Liver (tissue), 8 donors: ENCODE measurements at regions not wholly inside any gene's neighbourhood (a gene's known extent, or its start where the extent isn't known, plus 50 kb on each side); places are given as distances from the start of the nearest gene placed in this dataset.
A peak's percentile ranks its signal among the peaks of the same experiment; 100 is the strongest.

Experiments used
- DNase-seq: peaks from one replicate; pipeline ENCODE4 v3.0.0-alpha.2; 2017; ENCODE audit warnings: low spot score
- H3K27ac ChIP-seq, 2 donors: one replicate each; pipeline ENCODE4 v1.7.0; 2013; ENCODE audit warnings: inconsistent platforms in 2 of 2, low read length in 2 of 2, control low read depth in 1 of 2, low read depth in 1 of 2, mild to moderate bottlenecking in 1 of 2
- H3K27me3 ChIP-seq, 4 donors: one replicate each; pipeline versions ENCODE4 v1.6.1 to v1.7.0; 2013; ENCODE audit warnings: low read length in 3 of 4, inconsistent platforms in 1 of 4, mild to moderate bottlenecking in 1 of 4, moderate library complexity in 1 of 4; ENCODE audit not compliant: control insufficient read depth in 4 of 4, insufficient read depth in 4 of 4
- H3K36me3 ChIP-seq, 4 donors: one replicate each; pipeline versions ENCODE4 v1.6.1 to v1.7.0; 2013; ENCODE audit warnings: low read length in 3 of 4, mild to moderate bottlenecking in 3 of 4, low read depth in 1 of 4, moderate library complexity in 1 of 4; ENCODE audit not compliant: control insufficient read depth in 4 of 4, insufficient read depth in 3 of 4
- H3K4me1 ChIP-seq, 4 donors: one replicate each; pipeline versions ENCODE4 v1.6.1 to v1.7.0; 2013; ENCODE audit warnings: low read length in 3 of 4, mild to moderate bottlenecking in 3 of 4, moderate library complexity in 1 of 4; ENCODE audit not compliant: control insufficient read depth in 4 of 4, insufficient read depth in 4 of 4
- H3K4me3 ChIP-seq, 3 donors: one replicate each; pipeline versions ENCODE4 v1.6.1 to v1.7.0; 2013; ENCODE audit warnings: low read length in 3 of 3, control low read depth in 1 of 3, low read depth in 1 of 3, mild to moderate bottlenecking in 1 of 3
- H3K9ac ChIP-seq, 2 donors: one replicate each; pipeline ENCODE4 v1.7.0; 2013; ENCODE audit warnings: low read length in 2 of 2, mild to moderate bottlenecking in 2 of 2, moderate library complexity in 2 of 2, control low read depth in 1 of 2, low read depth in 1 of 2
- H3K9me3 ChIP-seq, 4 donors: one replicate each; pipeline versions ENCODE4 v1.6.1 to v1.7.0; 2013; ENCODE audit warnings: low read length in 3 of 4; ENCODE audit not compliant: control insufficient read depth in 4 of 4
- ATF3 ChIP-seq: IDR thresholded peaks from 2 replicates; pipeline ENCODE4 v1.6.1; 2016; ENCODE audit warnings: antibody characterized with exemption
- CTCF ChIP-seq: fragments of 150-350 bp; IDR thresholded peaks from 2 replicates; pipeline ENCODE4 v1.5.1; 2017; ENCODE audit warnings: improper control_type of control experiment, low read depth, low read length; ENCODE audit not compliant: missing input control
- EGR1 ChIP-seq, 2 donors: IDR thresholded peaks; 2 replicates each; pipeline ENCODE4 v1.6.1; 2016 to 2018; ENCODE audit warnings: antibody characterized with exemption in 2 of 2, low read depth in 2 of 2
- FOXA1 ChIP-seq: IDR thresholded peaks from 2 replicates; pipeline ENCODE4 v1.6.1; 2016; ENCODE audit warnings: antibody characterized with exemption
- FOXA2 ChIP-seq: IDR thresholded peaks from 2 replicates; pipeline ENCODE4 v1.6.1; 2016; ENCODE audit warnings: antibody characterized with exemption
- GABPA ChIP-seq, 2 donors: IDR thresholded peaks in 1 of 2; conservative IDR thresholded peaks in 1 of 2; 2 replicates each; pipeline ENCODE4 v1.6.1; 2016; ENCODE audit warnings: antibody characterized with exemption in 2 of 2, mild to moderate bottlenecking in 1 of 2, moderate library complexity in 1 of 2
- HNF4A ChIP-seq, 2 donors: conservative IDR thresholded peaks; 2 replicates each; pipeline ENCODE4 v1.6.1; 2016; ENCODE audit warnings: antibody characterized with exemption in 2 of 2, mild to moderate bottlenecking in 2 of 2
- HNF4G ChIP-seq: IDR thresholded peaks from 2 replicates; pipeline ENCODE4 v1.6.1; 2016; ENCODE audit warnings: antibody characterized with exemption
- JUND ChIP-seq, 2 donors: IDR thresholded peaks; 2 replicates each; pipeline ENCODE4 v1.6.1; 2016; ENCODE audit warnings: antibody characterized with exemption in 2 of 2
- MAX ChIP-seq: IDR thresholded peaks from 2 replicates; pipeline ENCODE4 v1.6.1; 2016; ENCODE audit warnings: antibody characterized with exemption
- NR2F2 ChIP-seq: IDR thresholded peaks from 2 replicates; pipeline ENCODE4 v1.6.1; 2016; ENCODE audit warnings: antibody characterized with exemption
- RAD21 ChIP-seq, 2 donors: IDR thresholded peaks; 2 replicates each; pipeline ENCODE4 v1.6.1; 2016; ENCODE audit warnings: antibody characterized with exemption in 2 of 2, mild to moderate bottlenecking in 2 of 2
- REST ChIP-seq: IDR thresholded peaks from 2 replicates; pipeline ENCODE4 v1.6.1; 2016; ENCODE audit warnings: antibody characterized with exemption, mild to moderate bottlenecking
- RXRA ChIP-seq, 2 donors: IDR thresholded peaks; 2 replicates each; pipeline ENCODE4 v1.6.1; 2017 to 2018; ENCODE audit warnings: antibody characterized with exemption in 2 of 2, mild to moderate bottlenecking in 1 of 2
- SP1 ChIP-seq: IDR thresholded peaks from 2 replicates; pipeline ENCODE4 v1.6.1; 2018; ENCODE audit warnings: antibody characterized with exemption, mild to moderate bottlenecking
- TAF1 ChIP-seq: conservative IDR thresholded peaks from 2 replicates; pipeline ENCODE4 v1.6.1; 2016; ENCODE audit warnings: antibody characterized with exemption, mild to moderate bottlenecking
- YY1 ChIP-seq: IDR thresholded peaks from 2 replicates; pipeline ENCODE4 v1.6.1; 2016; ENCODE audit warnings: antibody characterized with exemption, mild to moderate bottlenecking
- ZBTB33 ChIP-seq: IDR thresholded peaks from 2 replicates; pipeline ENCODE4 v1.6.1; 2016; ENCODE audit warnings: antibody characterized with exemption
- WGBS: extraction: QIAGEN DNeasy Blood & Tissue Kit; methylation state at CpG from one replicate; pipeline ENCODE4 v1.1.7; 2013; 5-methylcytosine and 5-hydroxymethylcytosine counted together
- donor health status: healthy.
- donor health status: healthy.
- donor health status: healthy.
- donor health status: healthy.
- donor health status: healthy.

- Histone ChIP-seq H3K4me3 (no peak overlapping the region), H3K9ac (no peak overlapping the region), H3K27me3 (no peaks in the 10 kb centered on the region), H3K9me3 (no peaks in the 10 kb centered on the region), H3K36me3 (no peaks in the 10 kb centered on the region), H3K27ac (no peak overlapping the region), H3K4me1 (peaks cover 0 to 9% (median 5%) of the 10 kb centered on the region in 4 donors)
- 53% methylated on average over 3 of the region's 3 CpGs for WGBS
- TF ChIP-seq EGR1 (IDR thresholded peaks at IDR 0.05; ENCODE audit: low read depth in 2 of 2) (no peak), FOXA2 (peak; percentile 23), REST (no peak), ZBTB33 (no peak), FOXA1 (no peak), JUND (IDR thresholded peaks at IDR 0.05) (no peak), SP1 (peak; percentile 69), ATF3 (no peak), HNF4G (peak; percentile 24), MAX (no peak), GABPA (IDR thresholded peaks at IDR 0.05 in 1 of 2, conservative IDR thresholded peaks at IDR 0.05 in 1 of 2) (no peak), RAD21 (IDR thresholded peaks at IDR 0.05) (peak; percentile 35 to 46), NR2F2 (no peak), HNF4A (conservative IDR thresholded peaks at IDR 0.05) (peak; percentile 85 to 86), YY1 (peak; percentile 87), RXRA (IDR thresholded peaks at IDR 0.05) (peak; percentile 76 to 79), CTCF (no peak), TAF1 (no peak)
- no peak for DNase-seq
Observed at GRCh38 chr1:222038971-222039370, 297.1 kb upstream of the DUSP10 start.

- Histone ChIP-seq H3K27me3 (no peaks in the 10 kb centered on the region), H3K27ac (no peak overlapping the region), H3K4me3 (no peak overlapping the region), H3K9ac (no peak overlapping the region), H3K9me3 (no peaks in the 10 kb centered on the region), H3K4me1 (peaks cover 0 to 5% (median 4%) of the 10 kb centered on the region in 4 donors), H3K36me3 (no peaks in the 10 kb centered on the region)
- TF ChIP-seq NR2F2 (no peak), JUND (IDR thresholded peaks at IDR 0.05) (no peak), CTCF (no peak), TAF1 (no peak), RAD21 (IDR thresholded peaks at IDR 0.05) (no peak), MAX (no peak), ZBTB33 (no peak), FOXA2 (no peak), YY1 (no peak), RXRA (IDR thresholded peaks at IDR 0.05) (no peak), SP1 (no peak), ATF3 (no peak), GABPA (IDR thresholded peaks at IDR 0.05 in 1 of 2, conservative IDR thresholded peaks at IDR 0.05 in 1 of 2) (no peak)
- DNase-seq = no peak
Observed at GRCh38 chr1:222037720-222038119, 295.8 kb upstream of the DUSP10 start.
